ENCODE measurements at regions not wholly inside any gene's neighbourhood (a gene's known extent, or its start where the extent isn't known, plus 50 kb on each side); places are given as distances from the start of the nearest gene placed in this dataset.

DNA sequence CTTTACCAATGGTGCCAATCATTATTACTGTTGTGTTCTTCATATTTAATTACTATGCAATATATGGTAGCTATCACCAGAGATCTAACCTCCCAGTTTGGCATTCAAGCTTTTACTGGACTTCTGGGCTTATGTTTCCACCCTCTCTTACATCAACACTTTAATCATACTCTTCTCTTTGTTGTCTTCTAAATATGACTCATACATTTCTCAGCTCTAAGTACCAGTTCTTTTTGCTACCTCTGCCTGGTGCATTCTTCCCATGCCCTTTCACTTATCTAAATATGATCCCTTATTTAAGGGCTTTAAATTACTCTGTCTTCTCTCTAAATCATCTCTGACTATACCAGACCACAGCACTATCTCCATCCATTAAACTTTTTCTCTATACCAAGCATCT lies 246.1 kb upstream of the CCDC196 start:
- TF ChIP-seq, protein P1, sequence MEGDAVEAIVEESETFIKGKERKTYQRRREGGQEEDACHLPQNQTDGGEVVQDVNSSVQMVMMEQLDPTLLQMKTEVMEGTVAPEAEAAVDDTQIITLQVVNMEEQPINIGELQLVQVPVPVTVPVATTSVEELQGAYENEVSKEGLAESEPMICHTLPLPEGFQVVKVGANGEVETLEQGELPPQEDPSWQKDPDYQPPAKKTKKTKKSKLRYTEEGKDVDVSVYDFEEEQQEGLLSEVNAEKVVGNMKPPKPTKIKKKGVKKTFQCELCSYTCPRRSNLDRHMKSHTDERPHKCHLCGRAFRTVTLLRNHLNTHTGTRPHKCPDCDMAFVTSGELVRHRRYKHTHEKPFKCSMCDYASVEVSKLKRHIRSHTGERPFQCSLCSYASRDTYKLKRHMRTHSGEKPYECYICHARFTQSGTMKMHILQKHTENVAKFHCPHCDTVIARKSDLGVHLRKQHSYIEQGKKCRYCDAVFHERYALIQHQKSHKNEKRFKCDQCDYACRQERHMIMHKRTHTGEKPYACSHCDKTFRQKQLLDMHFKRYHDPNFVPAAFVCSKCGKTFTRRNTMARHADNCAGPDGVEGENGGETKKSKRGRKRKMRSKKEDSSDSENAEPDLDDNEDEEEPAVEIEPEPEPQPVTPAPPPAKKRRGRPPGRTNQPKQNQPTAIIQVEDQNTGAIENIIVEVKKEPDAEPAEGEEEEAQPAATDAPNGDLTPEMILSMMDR (IDR thresholded peaks at IDR 0.05), result no peak
- no peak for TF ChIP-seq POLR2A (IDR thresholded peaks at IDR 0.05)
